ENCODE measurements at regions not wholly inside any gene's neighbourhood (a gene's known extent, or its start where the extent isn't known, plus 50 kb on each side); places are given as distances from the start of the nearest gene placed in this dataset.

GRCh38 chr5:159772698-159773061 is 143.6 kb upstream of the ADRA1B start:
- no peak overlapping the region for H3K27ac ChIP-seq (ENCODE audit: low read length)
- H3K36me3 ChIP-seq (ENCODE audit: insufficient read depth, low read depth, low read length), result no peaks in the 10 kb centered on the region
- H3K9me3 ChIP-seq (ENCODE audit: insufficient read depth, low read depth, low read length), result no peaks in the 10 kb centered on the region
- H3K9ac ChIP-seq (ENCODE audit: low read depth, low read length), result no peak overlapping the region
- peaks cover 16% of the 10 kb centered on the region for H3K27me3 ChIP-seq (ENCODE audit: insufficient read depth, low read length)
- H3K4me3 ChIP-seq (ENCODE audit: low read length), result peak overlapping the region; percentile 45; the same call in 1 of the 2 replicates
- peaks cover 26% of the 10 kb centered on the region for H3K4me1 ChIP-seq (ENCODE audit: insufficient read depth, low read length)

GRCh38 chr5:159773062-159773924 is 143.0 kb upstream of the ADRA1B start:
- H3K27ac ChIP-seq (ENCODE audit: low read length), result no peak overlapping the region
- H3K9me3 ChIP-seq (ENCODE audit: insufficient read depth, low read depth, low read length), result no peaks in the 10 kb centered on the region
- H3K4me3 ChIP-seq (ENCODE audit: low read length), result peak overlapping the region; percentile 45
- 0 out of 2 replicates have a peak overlapping the region, but pooled peaks have one; percentile 39 for H3K9ac ChIP-seq (ENCODE audit: low read depth, low read length)
- H3K4me1 ChIP-seq (ENCODE audit: insufficient read depth, low read length), result peaks cover 22% of the 10 kb centered on the region
- peaks cover 16% of the 10 kb centered on the region for H3K27me3 ChIP-seq (ENCODE audit: insufficient read depth, low read length)
- H3K36me3 ChIP-seq (ENCODE audit: insufficient read depth, low read depth, low read length), result no peaks in the 10 kb centered on the region

GRCh38 chr5:159774476-159775031 is 141.7 kb upstream of the ADRA1B start:
- Histone ChIP-seq H3K27me3 (ENCODE audit: insufficient read depth, low read length) (peaks cover 16% of the 10 kb centered on the region), H3K4me1 (ENCODE audit: insufficient read depth, low read length) (peaks cover 15% of the 10 kb centered on the region), H3K36me3 (ENCODE audit: insufficient read depth, low read depth, low read length) (no peaks in the 10 kb centered on the region), H3K9me3 (ENCODE audit: insufficient read depth, low read depth, low read length) (no peaks in the 10 kb centered on the region), H3K27ac (ENCODE audit: low read length) (no peak overlapping the region), H3K4me3 (ENCODE audit: low read length) (no peak overlapping the region), H3K9ac (ENCODE audit: low read depth, low read length) (peak overlapping the region; percentile 39; the same call in 1 of the 2 replicates)

- no peak overlapping the region for H3K27ac ChIP-seq (ENCODE audit: low read length)
- no peak overlapping the region for H3K9ac ChIP-seq (ENCODE audit: low read depth, low read length)
- H3K36me3 ChIP-seq (ENCODE audit: insufficient read depth, low read depth, low read length), result no peaks in the 10 kb centered on the region
- H3K4me1 ChIP-seq (ENCODE audit: insufficient read depth, low read length), result peaks cover 15% of the 10 kb centered on the region
- H3K27me3 ChIP-seq (ENCODE audit: insufficient read depth, low read length), result peaks cover 16% of the 10 kb centered on the region
- H3K9me3 ChIP-seq (ENCODE audit: insufficient read depth, low read depth, low read length), result no peaks in the 10 kb centered on the region
- H3K4me3 ChIP-seq (ENCODE audit: low read length), result no peak overlapping the region
Observed at GRCh38 chr5:159775890-159776289, 140.4 kb upstream of the ADRA1B start.

GRCh38 chr5:159777049-159777660 is 139.1 kb upstream of the ADRA1B start:
- Histone ChIP-seq H3K36me3 (ENCODE audit: insufficient read depth, low read depth, low read length) (no peaks in the 10 kb centered on the region), H3K27me3 (ENCODE audit: insufficient read depth, low read length) (peaks cover 16% of the 10 kb centered on the region), H3K27ac (ENCODE audit: low read length) (no peak overlapping the region), H3K4me3 (ENCODE audit: low read length) (no peak overlapping the region), H3K9me3 (ENCODE audit: insufficient read depth, low read depth, low read length) (no peaks in the 10 kb centered on the region), H3K9ac (ENCODE audit: low read depth, low read length) (no peak overlapping the region), H3K4me1 (ENCODE audit: insufficient read depth, low read length) (peaks cover 15% of the 10 kb centered on the region)

- H3K9me3 ChIP-seq (ENCODE audit: insufficient read depth, low read depth, low read length), result no peaks in the 10 kb centered on the region
- no peak overlapping the region for H3K27ac ChIP-seq (ENCODE audit: low read length)
- H3K4me1 ChIP-seq (ENCODE audit: insufficient read depth, low read length), result peaks cover 10% of the 10 kb centered on the region; the same call in 1 of the 2 replicates
- no peak overlapping the region for H3K9ac ChIP-seq (ENCODE audit: low read depth, low read length)
- H3K36me3 ChIP-seq (ENCODE audit: insufficient read depth, low read depth, low read length), result no peaks in the 10 kb centered on the region
- no peak overlapping the region for H3K4me3 ChIP-seq (ENCODE audit: low read length)
- no peaks in the 10 kb centered on the region for H3K27me3 ChIP-seq (ENCODE audit: insufficient read depth, low read length)
Observed at GRCh38 chr5:159779481-159779880, 136.8 kb upstream of the ADRA1B start.

- H3K9ac ChIP-seq (ENCODE audit: low read depth, low read length), result no peak overlapping the region
- no peak overlapping the region for H3K4me3 ChIP-seq (ENCODE audit: low read length)
- no peak overlapping the region for H3K27ac ChIP-seq (ENCODE audit: low read length)
- H3K9me3 ChIP-seq (ENCODE audit: insufficient read depth, low read depth, low read length), result no peaks in the 10 kb centered on the region
- peaks cover 4% of the 10 kb centered on the region; the same call in 1 of the 2 replicates for H3K4me1 ChIP-seq (ENCODE audit: insufficient read depth, low read length)
- no peaks in the 10 kb centered on the region for H3K27me3 ChIP-seq (ENCODE audit: insufficient read depth, low read length)
- H3K36me3 ChIP-seq (ENCODE audit: insufficient read depth, low read depth, low read length), result no peaks in the 10 kb centered on the region
Observed at GRCh38 chr5:159780246-159780645, 136.0 kb upstream of the ADRA1B start.

GRCh38 chr5:159781626-159782157 is 134.6 kb upstream of the ADRA1B start:
- Histone ChIP-seq H3K9me3 (ENCODE audit: insufficient read depth, low read depth, low read length) (no peaks in the 10 kb centered on the region), H3K36me3 (ENCODE audit: insufficient read depth, low read depth, low read length) (no peaks in the 10 kb centered on the region), H3K27me3 (ENCODE audit: insufficient read depth, low read length) (no peaks in the 10 kb centered on the region), H3K4me3 (ENCODE audit: low read length) (no peak overlapping the region), H3K9ac (ENCODE audit: low read depth, low read length) (no peak overlapping the region), H3K4me1 (ENCODE audit: insufficient read depth, low read length) (peaks cover 4% of the 10 kb centered on the region; the same call in 1 of the 2 replicates), H3K27ac (ENCODE audit: low read length) (no peak overlapping the region)

- H3K27me3 ChIP-seq (ENCODE audit: insufficient read depth, low read length), result no peaks in the 10 kb centered on the region
- no peaks in the 10 kb centered on the region for H3K9me3 ChIP-seq (ENCODE audit: insufficient read depth, low read depth, low read length)
- H3K36me3 ChIP-seq (ENCODE audit: insufficient read depth, low read depth, low read length), result no peaks in the 10 kb centered on the region
- H3K9ac ChIP-seq (ENCODE audit: low read depth, low read length), result no peak overlapping the region
- peaks cover 4% of the 10 kb centered on the region; the same call in 1 of the 2 replicates for H3K4me1 ChIP-seq (ENCODE audit: insufficient read depth, low read length)
- no peak overlapping the region for H3K4me3 ChIP-seq (ENCODE audit: low read length)
- no peak overlapping the region for H3K27ac ChIP-seq (ENCODE audit: low read length)
Observed at GRCh38 chr5:159782197-159782994, 133.9 kb upstream of the ADRA1B start.

- Histone ChIP-seq H3K4me3 (ENCODE audit: low read length) (no peak overlapping the region), H3K27ac (ENCODE audit: low read length) (no peak overlapping the region), H3K36me3 (ENCODE audit: insufficient read depth, low read depth, low read length) (no peaks in the 10 kb centered on the region), H3K27me3 (ENCODE audit: insufficient read depth, low read length) (no peaks in the 10 kb centered on the region), H3K4me1 (ENCODE audit: insufficient read depth, low read length) (peaks cover 4% of the 10 kb centered on the region; the same call in 1 of the 2 replicates), H3K9ac (ENCODE audit: low read depth, low read length) (no peak overlapping the region), H3K9me3 (ENCODE audit: insufficient read depth, low read depth, low read length) (no peaks in the 10 kb centered on the region)
Observed at GRCh38 chr5:159782995-159783300, 133.3 kb upstream of the ADRA1B start.

- H3K4me3 ChIP-seq (ENCODE audit: low read length), result no peak overlapping the region
Observed at GRCh38 chr5:159783726-159784247, 132.5 kb upstream of the ADRA1B start.

More at GRCh38 chr5:159783726-159784247, 132.5 kb upstream of the ADRA1B start:
- Histone ChIP-seq H3K36me3 (ENCODE audit: insufficient read depth, low read depth, low read length) (no peaks in the 10 kb centered on the region), H3K9ac (ENCODE audit: low read depth, low read length) (no peak overlapping the region), H3K4me1 (ENCODE audit: insufficient read depth, low read length) (peaks cover 4% of the 10 kb centered on the region; the same call in 1 of the 2 replicates), H3K9me3 (ENCODE audit: insufficient read depth, low read depth, low read length) (no peaks in the 10 kb centered on the region), H3K27me3 (ENCODE audit: insufficient read depth, low read length) (no peaks in the 10 kb centered on the region), H3K27ac (ENCODE audit: low read length) (no peak overlapping the region)
